Aorta (tissue), 5 donors: ENCODE measurements at regions not wholly inside any gene's neighbourhood (a gene's known extent, or its start where the extent isn't known, plus 50 kb on each side); places are given as distances from the start of the nearest gene placed in this dataset.

Experiments used
- ATAC-seq: fragments of 200-7000 bp; cut with Tn5 transposase; one replicate; pipeline ENCODE4 v1.9.1; 2022; ENCODE audit warnings: moderate library complexity; ENCODE audit not compliant: low FRiP score
- DNase-seq, 2 donors: peaks; one replicate each; pipeline ENCODE4 v3.0.0-alpha.2; 2020
- H3K27ac ChIP-seq, 2 donors: one replicate each; pipeline ENCODE4 v1.5.1; 2013; ENCODE audit warnings: low read length in 2 of 2, mild to moderate bottlenecking in 2 of 2, moderate library complexity in 2 of 2, control low read depth in 1 of 2, inconsistent platforms in 1 of 2, low read depth in 1 of 2
- H3K27me3 ChIP-seq, 2 donors: one replicate each; pipeline ENCODE4 v1.6.1; 2013; ENCODE audit warnings: control low read depth in 1 of 2, low read length in 1 of 2, mild to moderate bottlenecking in 1 of 2, moderate library complexity in 1 of 2; ENCODE audit not compliant: insufficient read depth in 2 of 2, control insufficient read depth in 1 of 2
- H3K36me3 ChIP-seq, 2 donors: one replicate each; pipeline ENCODE4 v1.6.1; 2013; ENCODE audit warnings: control low read depth in 1 of 2, low read length in 1 of 2, mild to moderate bottlenecking in 1 of 2; ENCODE audit not compliant: insufficient read depth in 2 of 2, control insufficient read depth in 1 of 2
- H3K4me1 ChIP-seq, 2 donors: one replicate each; pipeline ENCODE4 v1.6.1; 2013; ENCODE audit warnings: low read length in 2 of 2, control low read depth in 1 of 2, mild to moderate bottlenecking in 1 of 2, moderate library complexity in 1 of 2; ENCODE audit not compliant: insufficient read depth in 2 of 2, control insufficient read depth in 1 of 2
- H3K4me3 ChIP-seq, 2 donors: one replicate each; pipeline ENCODE4 v1.5.1; 2013; ENCODE audit warnings: low read length in 2 of 2, control low read depth in 1 of 2, mild to moderate bottlenecking in 1 of 2
- H3K9me3 ChIP-seq: one replicate; pipeline ENCODE4 v1.6.1; 2013; ENCODE audit warnings: mild to moderate bottlenecking, low read length; ENCODE audit not compliant: control insufficient read depth
- WGBS, 2 donors: extraction: QIAGEN DNeasy Blood & Tissue Kit; methylation state at CpG; one replicate each; pipeline ENCODE4 v1.1.7; 2013; 5-methylcytosine and 5-hydroxymethylcytosine counted together
- intact Hi-C, 2 donors: fragments of 100-400 bp; cut with DNase I; formaldehyde crosslinking; loops; one replicate each; pipeline versions ENCODE4 v1.14.2 to v1.15.0; 2022
- donor health status: healthy with polysubstance abuse.
- donor health status: Bipolar disorder and iron deficiency.
- donor health status: DM: no; HTN: no; CAD: no.
- donor health status: DM: no; HTN: no; CAD: no.
- donor health status: DM: yes; HTN: yes; CAD: no.

DNA sequence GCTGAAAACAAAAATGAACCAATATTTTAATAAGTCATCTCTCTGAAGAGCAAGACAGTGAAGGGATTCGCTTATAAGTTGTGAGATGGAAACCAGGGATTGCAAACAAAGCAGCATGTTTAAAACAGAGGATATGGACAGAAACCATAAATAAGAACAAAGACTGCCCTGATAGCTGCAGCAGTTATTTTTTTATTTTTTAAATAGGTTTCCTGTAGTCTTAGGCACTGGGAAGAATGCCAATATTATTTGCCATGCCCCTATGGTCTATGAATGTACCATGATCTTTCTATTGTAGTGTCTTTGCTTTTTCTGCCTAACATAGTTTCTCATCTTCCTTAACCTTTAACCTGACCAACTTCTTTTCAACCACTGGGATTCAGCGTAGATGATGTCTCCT, 1334.0 kb upstream of the NRXN1 start:
- no peak for DNase-seq
- Histone ChIP-seq H3K4me1 (no peaks in the 10 kb centered on the region), H3K27ac (no peak overlapping the region), H3K27me3 (no peaks in the 10 kb centered on the region), H3K4me3 (no peak overlapping the region), H3K9me3 (peaks cover 2% of the 10 kb centered on the region), H3K36me3 (no peaks in the 10 kb centered on the region)
- WGBS, 2 donors: 97 to 100% methylated on average over 2 of the region's 2 CpGs
- intact Hi-C loops: no loop called here
- no peak for ATAC-seq

DNA sequence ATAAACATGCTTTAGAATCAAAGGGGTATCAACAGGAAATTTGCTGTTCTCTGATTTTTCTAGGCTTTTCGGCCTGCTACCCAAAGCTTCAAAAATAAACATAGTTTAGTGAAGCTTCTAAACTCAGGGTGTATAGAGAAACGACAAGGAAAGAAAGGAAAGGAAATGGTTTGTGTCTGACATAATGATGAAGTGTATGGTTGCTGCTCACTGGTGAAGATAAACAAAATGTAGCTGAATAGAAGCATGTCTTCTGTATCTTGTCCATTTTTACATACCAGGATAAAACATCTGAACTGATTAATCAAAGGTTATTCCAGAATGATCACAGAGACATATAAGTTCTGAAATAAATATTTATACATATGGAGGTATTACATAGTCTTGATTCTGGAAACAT, 1324.6 kb upstream of the NRXN1 start:
- H3K4me1 ChIP-seq: no peaks in the 10 kb centered on the region
- WGBS, 2 donors: 48 to 51% methylated on average over 2 of the region's 2 CpGs
- intact Hi-C loops: no loop called here

DNA sequence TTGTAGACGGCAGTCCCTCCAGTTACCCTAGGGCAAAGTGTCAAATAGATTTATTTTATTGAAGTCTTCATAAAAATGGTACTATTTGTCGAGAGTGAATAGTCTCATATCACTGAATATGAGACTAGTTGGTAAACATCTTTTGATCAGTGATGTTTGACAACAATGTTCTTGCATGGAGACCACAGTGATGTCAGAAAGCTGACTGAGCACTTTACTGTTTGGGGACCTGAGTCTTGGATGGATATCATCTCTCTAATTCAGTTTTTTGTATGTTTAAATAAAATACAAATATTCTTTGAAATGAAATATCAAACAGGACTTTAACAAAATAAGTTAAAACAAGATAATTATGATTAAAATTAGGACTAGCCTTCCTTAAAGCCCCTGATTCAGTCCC, 1315.4 kb upstream of the NRXN1 start:
- DNase-seq (no peak), ATAC-seq (no peak)
- H3K27ac ChIP-seq: no peak overlapping the region
- WGBS, 2 donors: 93 to 95% methylated on average over 2 of the region's 2 CpGs
- intact Hi-C loops: no loop called here
- H3K4me3 ChIP-seq: no peak overlapping the region
- no peaks in the 10 kb centered on the region for H3K27me3 ChIP-seq
- H3K9me3 ChIP-seq: no peaks in the 10 kb centered on the region
- H3K4me1 ChIP-seq: peaks cover 0 to 2% of the 10 kb centered on the region in 2 donors
- no peaks in the 10 kb centered on the region for H3K36me3 ChIP-seq

More for the DNA sequence above, 1324.6 kb upstream of the NRXN1 start:
- Histone ChIP-seq H3K9me3 (no peaks in the 10 kb centered on the region), H3K36me3 (no peaks in the 10 kb centered on the region), H3K4me3 (no peak overlapping the region), H3K27me3 (peaks cover 0 to 1% of the 10 kb centered on the region in 2 donors), H3K27ac (no peak overlapping the region)
- ATAC-seq (no peak), DNase-seq (no peak)

DNA sequence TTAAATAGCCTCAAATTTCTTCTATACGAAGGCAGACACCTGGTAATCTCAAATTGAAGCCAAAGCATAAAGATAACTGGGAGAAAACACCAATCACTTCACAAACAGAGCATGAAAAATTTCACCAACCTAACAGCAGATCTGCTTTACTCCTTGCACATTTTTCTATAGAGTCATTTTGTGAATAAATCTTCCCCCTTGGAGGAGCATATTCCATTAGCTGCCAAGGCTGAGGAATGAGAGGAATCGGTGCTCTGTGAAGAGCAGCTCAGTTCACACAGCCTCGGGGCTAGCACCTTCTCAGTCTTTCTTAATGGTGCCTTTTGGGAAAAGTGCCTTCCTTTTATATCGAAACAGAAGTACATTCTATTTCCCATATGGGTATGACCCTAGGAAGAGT, 1313.7 kb upstream of the NRXN1 start:
- H3K4me3 ChIP-seq: no peak overlapping the region
- no peaks in the 10 kb centered on the region for H3K36me3 ChIP-seq
- DNase-seq: no peak
- no peaks in the 10 kb centered on the region for H3K9me3 ChIP-seq
- peaks cover 0 to 2% of the 10 kb centered on the region in 2 donors for H3K4me1 ChIP-seq
- 41 to 43% methylated on average over 4 of the region's 4 CpGs for WGBS, 2 donors
- no peak for ATAC-seq
- H3K27ac ChIP-seq: no peak overlapping the region
- H3K27me3 ChIP-seq: no peaks in the 10 kb centered on the region
- intact Hi-C loops: no loop called here

DNA sequence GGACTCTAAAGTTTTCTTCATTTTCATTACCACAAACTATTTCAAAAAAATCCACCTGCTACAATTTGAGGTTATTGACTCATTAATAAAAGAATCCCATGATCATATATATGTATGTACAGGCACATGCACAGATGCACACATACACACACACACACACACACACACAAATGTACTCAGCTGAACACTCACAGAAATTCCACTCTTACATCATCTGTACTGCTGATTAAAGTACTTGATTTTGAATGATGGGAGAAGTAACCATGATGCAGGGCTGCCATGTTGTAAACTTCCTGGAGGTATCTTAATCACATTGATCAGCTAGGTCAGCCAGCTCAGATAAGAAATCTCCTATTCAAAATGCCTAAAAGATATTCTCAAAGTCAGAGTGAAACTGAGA, 1313.2 kb upstream of the NRXN1 start:
- Histone ChIP-seq H3K4me1 (peaks cover 0 to 2% of the 10 kb centered on the region in 2 donors), H3K36me3 (no peaks in the 10 kb centered on the region), H3K4me3 (no peak overlapping the region), H3K27ac (no peak overlapping the region), H3K9me3 (no peaks in the 10 kb centered on the region), H3K27me3 (no peaks in the 10 kb centered on the region)
- intact Hi-C loops: no loop called here
- DNase-seq: no peak
- no peak for ATAC-seq

- ATAC-seq: no peak
- Histone ChIP-seq H3K4me1 (peaks cover 0 to 2% of the 10 kb centered on the region in 2 donors), H3K9me3 (no peaks in the 10 kb centered on the region), H3K36me3 (no peaks in the 10 kb centered on the region), H3K27me3 (no peaks in the 10 kb centered on the region), H3K27ac (no peak overlapping the region), H3K4me3 (no peak overlapping the region)
- no peak for DNase-seq
- intact Hi-C loops: no loop called here
- 90 to 94% methylated on average over 2 of the region's 2 CpGs for WGBS, 2 donors
These were observed 1311.9 kb upstream of the NRXN1 start for GRCh38 chr2:52343706-52344266.

GRCh38 chr2:52343010-52343409, 1311.1 kb upstream of the NRXN1 start:
- ATAC-seq: no peak

GRCh38 chr2:52342458-52342857, 1310.5 kb upstream of the NRXN1 start:
- WGBS, 2 donors: 82 to 89% methylated on average over 4 of the region's 4 CpGs
- no peaks in the 10 kb centered on the region for H3K27me3 ChIP-seq
- peaks cover 0 to 2% of the 10 kb centered on the region in 2 donors for H3K4me1 ChIP-seq
- no peaks in the 10 kb centered on the region for H3K36me3 ChIP-seq
- intact Hi-C loops: no loop called here
- H3K4me3 ChIP-seq: no peak overlapping the region
- DNase-seq (no peak), ATAC-seq (no peak)
- H3K27ac ChIP-seq: no peak overlapping the region
- no peaks in the 10 kb centered on the region for H3K9me3 ChIP-seq

More at GRCh38 chr2:52343010-52343409, 1311.1 kb upstream of the NRXN1 start:
- Histone ChIP-seq H3K9me3 (no peaks in the 10 kb centered on the region), H3K27me3 (no peaks in the 10 kb centered on the region), H3K36me3 (no peaks in the 10 kb centered on the region), H3K27ac (no peak overlapping the region), H3K4me3 (no peak overlapping the region), H3K4me1 (peaks cover 0 to 2% of the 10 kb centered on the region in 2 donors)
- intact Hi-C loops: no loop called here
- 64 to 95% methylated on average over 1 of the region's 1 CpG for WGBS, 2 donors
- DNase-seq: no peak

GRCh38 chr2:52341732-52342131, 1309.8 kb upstream of the NRXN1 start:
- 91 to 93% methylated on average over 3 of the region's 3 CpGs for WGBS, 2 donors
- no peaks in the 10 kb centered on the region for H3K27me3 ChIP-seq
- ATAC-seq (no peak), DNase-seq (no peak)
- H3K9me3 ChIP-seq: no peaks in the 10 kb centered on the region
- intact Hi-C loops: no loop called here
- peaks cover 0 to 2% of the 10 kb centered on the region in 2 donors for H3K4me1 ChIP-seq
- no peaks in the 10 kb centered on the region for H3K36me3 ChIP-seq
- no peak overlapping the region for H3K27ac ChIP-seq
- H3K4me3 ChIP-seq: no peak overlapping the region
